ENCODE measurements at regions not wholly inside any gene's neighbourhood (a gene's known extent, or its start where the extent isn't known, plus 50 kb on each side); places are given as distances from the start of the nearest gene placed in this dataset.

DNA sequence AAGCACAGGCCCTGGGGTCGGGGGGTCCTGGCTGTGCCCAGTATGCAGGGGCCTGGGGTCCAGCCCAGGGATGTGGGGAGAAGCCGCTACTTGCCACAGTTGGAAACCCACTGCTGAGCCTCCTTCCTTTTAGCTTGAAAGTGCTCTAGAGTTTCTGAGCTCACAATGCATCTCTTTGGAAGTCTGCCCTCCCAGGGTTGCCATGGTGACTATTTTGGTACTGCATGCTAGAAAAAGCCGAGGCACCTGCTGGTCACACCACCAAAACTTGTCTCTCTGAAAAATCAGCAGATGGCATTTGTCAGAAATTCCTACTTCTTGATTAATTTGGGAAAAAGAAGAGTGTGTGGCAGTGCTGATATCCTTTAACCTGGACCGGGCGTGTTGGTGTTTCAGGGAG is 151.8 kb downstream of the SEC61B start:
- no peak for ATAC-seq
- no peaks in the 10 kb centered on the region for H3K36me3 ChIP-seq
- peaks cover 0 to 5% (median 0%) of the 10 kb centered on the region in 3 donors for H3K4me1 ChIP-seq
- 38 to 48% methylated on average over 3 to 4 of the region's 5 CpGs for WGBS, 2 donors (ENCODE audit: low coverage in 1 of 2)
- no peaks in the 10 kb centered on the region for H3K27me3 ChIP-seq
- no peak for TF ChIP-seq POLR2A (IDR thresholded peaks at IDR 0.05)
- no peaks in the 10 kb centered on the region for H3K9me3 ChIP-seq
- no peak overlapping the region for H3K27ac ChIP-seq
- no peak overlapping the region for H3K4me3 ChIP-seq

DNA sequence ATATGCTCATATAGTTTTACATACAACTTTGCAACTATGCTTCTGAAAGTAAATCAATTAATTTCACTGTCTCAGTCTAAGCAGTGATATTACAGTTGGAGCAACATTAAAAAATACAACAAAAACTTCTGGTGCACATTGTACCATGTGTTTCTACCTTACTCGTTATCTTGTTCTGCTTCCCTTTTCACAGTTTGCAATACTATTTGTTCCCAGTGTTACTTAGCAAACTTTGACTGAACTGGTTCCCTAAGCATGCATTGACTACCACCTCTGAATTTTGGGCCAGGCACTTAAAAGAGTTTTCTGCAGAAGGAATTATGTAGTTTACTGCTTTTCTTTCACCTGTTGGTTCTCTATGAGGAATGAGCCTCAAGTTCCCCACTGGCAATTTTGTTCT is 152.7 kb downstream of the SEC61B start:
- Histone ChIP-seq H3K36me3 (no peaks in the 10 kb centered on the region), H3K4me3 (no peak overlapping the region), H3K27ac (no peak overlapping the region), H3K9me3 (no peaks in the 10 kb centered on the region), H3K27me3 (no peaks in the 10 kb centered on the region), H3K4me1 (no peaks in the 10 kb centered on the region)
- ATAC-seq, result no peak
- WGBS, 2 donors (ENCODE audit: low coverage in 1 of 2), result 50 to 79% methylated on average over 1 of the region's 1 CpG
- TF ChIP-seq, protein P1, sequence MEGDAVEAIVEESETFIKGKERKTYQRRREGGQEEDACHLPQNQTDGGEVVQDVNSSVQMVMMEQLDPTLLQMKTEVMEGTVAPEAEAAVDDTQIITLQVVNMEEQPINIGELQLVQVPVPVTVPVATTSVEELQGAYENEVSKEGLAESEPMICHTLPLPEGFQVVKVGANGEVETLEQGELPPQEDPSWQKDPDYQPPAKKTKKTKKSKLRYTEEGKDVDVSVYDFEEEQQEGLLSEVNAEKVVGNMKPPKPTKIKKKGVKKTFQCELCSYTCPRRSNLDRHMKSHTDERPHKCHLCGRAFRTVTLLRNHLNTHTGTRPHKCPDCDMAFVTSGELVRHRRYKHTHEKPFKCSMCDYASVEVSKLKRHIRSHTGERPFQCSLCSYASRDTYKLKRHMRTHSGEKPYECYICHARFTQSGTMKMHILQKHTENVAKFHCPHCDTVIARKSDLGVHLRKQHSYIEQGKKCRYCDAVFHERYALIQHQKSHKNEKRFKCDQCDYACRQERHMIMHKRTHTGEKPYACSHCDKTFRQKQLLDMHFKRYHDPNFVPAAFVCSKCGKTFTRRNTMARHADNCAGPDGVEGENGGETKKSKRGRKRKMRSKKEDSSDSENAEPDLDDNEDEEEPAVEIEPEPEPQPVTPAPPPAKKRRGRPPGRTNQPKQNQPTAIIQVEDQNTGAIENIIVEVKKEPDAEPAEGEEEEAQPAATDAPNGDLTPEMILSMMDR (IDR thresholded peaks at IDR 0.05), result no peak
- no peak for TF ChIP-seq POLR2AphosphoS5 (IDR thresholded peaks at IDR 0.05)
- no peak for TF ChIP-seq EP300 (IDR thresholded peaks at IDR 0.05)
- no peak for TF ChIP-seq POLR2A (IDR thresholded peaks at IDR 0.05)

DNA sequence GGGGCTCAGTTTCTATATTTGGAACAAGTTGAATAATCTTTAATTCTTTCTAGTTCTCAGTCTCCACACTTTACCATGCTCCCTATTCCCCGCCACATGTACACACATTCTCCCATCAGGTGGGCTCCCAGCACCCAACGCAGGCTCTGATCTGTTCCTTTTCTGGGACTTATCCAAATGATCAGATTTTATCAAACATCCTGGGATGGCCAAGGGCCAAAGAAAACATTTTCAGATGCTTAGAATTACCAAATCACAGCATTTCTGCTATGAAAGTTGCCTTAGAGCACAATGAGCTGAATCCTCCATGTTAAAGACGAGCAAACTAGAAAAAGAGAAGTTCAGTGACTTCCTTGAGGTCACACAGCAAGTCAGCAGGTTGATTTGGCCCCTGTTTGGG is 153.4 kb downstream of the SEC61B start:
- WGBS, 2 donors (ENCODE audit: low coverage in 1 of 2), result 88 to 100% methylated on average over 1 to 3 of the region's 3 CpGs
- no peak overlapping the region for H3K27ac ChIP-seq
- H3K27me3 ChIP-seq, result no peaks in the 10 kb centered on the region
- no peak for TF ChIP-seq EP300 (IDR thresholded peaks at IDR 0.05)
- no peak for TF ChIP-seq POLR2A (IDR thresholded peaks at IDR 0.05)
- TF ChIP-seq, protein P1 (IDR thresholded peaks at IDR 0.05), result no peak
- TF ChIP-seq POLR2AphosphoS5 (IDR thresholded peaks at IDR 0.05), result no peak
- no peak overlapping the region for H3K4me3 ChIP-seq
- no peaks in the 10 kb centered on the region for H3K9me3 ChIP-seq
- ATAC-seq, result no peak
- H3K4me1 ChIP-seq, result no peaks in the 10 kb centered on the region
- H3K36me3 ChIP-seq, result no peaks in the 10 kb centered on the region

DNA sequence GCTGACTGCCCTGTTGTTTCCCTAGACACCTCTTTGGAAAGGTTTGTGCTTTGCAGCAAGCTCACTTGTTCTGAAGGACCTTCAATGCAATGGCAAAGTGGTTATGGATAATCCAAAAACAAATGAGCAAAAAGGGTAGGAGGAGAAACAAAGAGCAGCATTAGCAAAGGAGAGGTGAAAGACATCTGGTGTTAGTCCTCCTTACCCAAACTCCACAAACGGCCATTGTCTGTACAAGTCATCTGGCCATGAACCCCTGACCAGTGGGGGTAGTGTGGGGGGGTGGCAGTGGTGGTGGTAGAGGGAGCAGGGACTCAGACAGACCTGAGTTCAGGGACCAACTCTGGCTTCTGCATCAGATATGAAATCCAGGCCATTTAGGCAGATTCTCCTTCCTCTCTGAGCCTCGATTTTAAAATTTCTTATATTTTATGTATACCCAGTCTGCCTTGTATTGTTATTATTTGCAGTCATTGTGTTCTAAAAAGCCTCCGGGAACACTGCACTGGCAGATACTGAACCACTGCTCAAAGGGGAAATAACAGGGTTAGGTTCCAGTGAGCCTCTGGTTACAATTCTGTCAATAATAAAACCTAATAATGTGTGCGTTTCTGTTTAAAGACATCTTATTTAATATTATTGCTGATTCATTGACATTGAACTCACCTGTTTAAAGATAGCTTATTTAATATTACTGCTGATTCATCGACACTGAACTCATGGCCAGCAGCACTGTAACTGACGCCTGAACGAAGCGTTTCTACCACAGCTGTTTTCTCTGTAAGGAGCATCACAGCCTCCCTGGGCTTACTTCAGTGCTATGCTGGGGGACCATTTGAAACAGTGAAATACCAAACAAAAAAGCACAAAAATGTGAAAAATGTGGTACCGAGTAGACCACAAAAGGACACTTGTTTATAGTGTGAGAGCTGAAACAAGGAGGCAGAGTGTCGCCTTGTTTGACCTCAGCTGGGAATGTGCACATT is 156.0 kb downstream of the SEC61B start:
- Histone ChIP-seq H3K9me3 (no peaks in the 10 kb centered on the region), H3K27ac (no peak overlapping the region), H3K27me3 (no peaks in the 10 kb centered on the region), H3K36me3 (no peaks in the 10 kb centered on the region), H3K4me3 (no peak overlapping the region), H3K4me1 (no peaks in the 10 kb centered on the region)
- 56 to 59% methylated on average over 8 to 10 of the region's 10 CpGs for WGBS, 2 donors (ENCODE audit: low coverage in 1 of 2)
- ATAC-seq, result no peak
- TF ChIP-seq, protein P1 (IDR thresholded peaks at IDR 0.05), result no peak
- TF ChIP-seq EP300 (IDR thresholded peaks at IDR 0.05) (no peak), POLR2A (IDR thresholded peaks at IDR 0.05) (no peak), POLR2AphosphoS5 (IDR thresholded peaks at IDR 0.05) (no peak)

DNA sequence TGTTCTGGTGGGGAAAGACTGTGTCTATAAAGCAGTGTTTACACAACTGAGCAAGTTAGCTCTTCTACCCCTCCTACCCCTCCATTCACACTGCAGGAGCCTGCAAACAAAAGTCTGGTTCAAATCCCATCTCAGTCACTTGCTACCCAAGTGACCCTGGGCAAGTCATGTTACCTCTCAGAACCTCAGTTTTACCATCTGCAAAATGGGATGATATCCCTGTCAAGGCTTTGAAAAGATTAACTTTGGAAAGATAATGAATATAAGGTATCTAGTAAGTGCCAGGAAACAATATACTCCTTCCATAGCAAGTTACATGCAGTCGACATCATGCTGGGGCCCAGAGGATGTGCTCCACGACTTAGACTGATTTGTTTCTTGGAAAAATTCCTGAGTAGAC is 161.5 kb downstream of the SEC61B start:
- no peak overlapping the region for H3K4me3 ChIP-seq
- 35 to 36% methylated on average over 2 of the region's 2 CpGs for WGBS, 2 donors (ENCODE audit: low coverage in 1 of 2)
- ATAC-seq, result no peak
- no peak overlapping the region for H3K27ac ChIP-seq
- H3K36me3 ChIP-seq, result no peaks in the 10 kb centered on the region
- TF ChIP-seq POLR2A (IDR thresholded peaks at IDR 0.05) (no peak), EP300 (IDR thresholded peaks at IDR 0.05) (no peak)
- TF ChIP-seq, protein P1 (IDR thresholded peaks at IDR 0.05), result no peak
- H3K4me1 ChIP-seq, result no peaks in the 10 kb centered on the region
- H3K27me3 ChIP-seq, result peaks cover 5% of the 10 kb centered on the region
- H3K9me3 ChIP-seq, result no peaks in the 10 kb centered on the region
